ENCODE measurements at regions not wholly inside any gene's neighbourhood (a gene's known extent, or its start where the extent isn't known, plus 50 kb on each side); places are given as distances from the start of the nearest gene placed in this dataset.

DNA sequence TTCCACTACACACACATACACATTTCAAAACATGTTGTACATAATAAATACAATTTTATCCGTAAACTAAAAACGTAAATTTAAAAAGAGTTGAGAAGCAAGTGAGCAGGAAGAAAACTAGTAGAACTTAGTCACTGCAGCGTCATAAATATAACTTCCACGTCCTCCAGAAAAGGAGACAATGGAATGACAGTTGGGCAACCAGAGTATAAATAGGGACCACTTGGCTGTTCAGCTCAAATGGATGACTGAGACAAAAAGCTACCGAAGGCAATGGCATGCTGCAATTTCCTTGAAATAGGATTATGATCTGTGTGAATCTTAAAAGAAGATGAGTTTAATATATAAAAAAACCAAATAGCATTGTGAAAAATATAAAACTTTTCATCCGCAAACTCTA lies 438.5 kb upstream of the RGMB start (continued):
- TF ChIP-seq BACH2 (CRISPR knock-in tag; IDR thresholded peaks at IDR 0.05; ENCODE audit: borderline replicate concordance) (no peak), PPARA (CRISPR knock-in tag; IDR thresholded peaks at IDR 0.05; ENCODE audit: borderline replicate concordance) (no peak), TCF4 (CRISPR knock-in tag; IDR thresholded peaks at IDR 0.05; ENCODE audit: borderline replicate concordance) (no peak), ZFP30 (CRISPR knock-in tag; IDR thresholded peaks at IDR 0.05) (no peak), ZC3H10 (CRISPR knock-in tag; IDR thresholded peaks at IDR 0.05) (no peak)
- TF ChIP-seq, protein P1, sequence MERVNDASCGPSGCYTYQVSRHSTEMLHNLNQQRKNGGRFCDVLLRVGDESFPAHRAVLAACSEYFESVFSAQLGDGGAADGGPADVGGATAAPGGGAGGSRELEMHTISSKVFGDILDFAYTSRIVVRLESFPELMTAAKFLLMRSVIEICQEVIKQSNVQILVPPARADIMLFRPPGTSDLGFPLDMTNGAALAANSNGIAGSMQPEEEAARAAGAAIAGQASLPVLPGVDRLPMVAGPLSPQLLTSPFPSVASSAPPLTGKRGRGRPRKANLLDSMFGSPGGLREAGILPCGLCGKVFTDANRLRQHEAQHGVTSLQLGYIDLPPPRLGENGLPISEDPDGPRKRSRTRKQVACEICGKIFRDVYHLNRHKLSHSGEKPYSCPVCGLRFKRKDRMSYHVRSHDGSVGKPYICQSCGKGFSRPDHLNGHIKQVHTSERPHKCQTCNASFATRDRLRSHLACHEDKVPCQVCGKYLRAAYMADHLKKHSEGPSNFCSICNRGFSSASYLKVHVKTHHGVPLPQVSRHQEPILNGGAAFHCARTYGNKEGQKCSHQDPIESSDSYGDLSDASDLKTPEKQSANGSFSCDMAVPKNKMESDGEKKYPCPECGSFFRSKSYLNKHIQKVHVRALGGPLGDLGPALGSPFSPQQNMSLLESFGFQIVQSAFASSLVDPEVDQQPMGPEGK (CRISPR knock-in tag; IDR thresholded peaks at IDR 0.05; ENCODE audit: borderline replicate concordance), result no peak

DNA sequence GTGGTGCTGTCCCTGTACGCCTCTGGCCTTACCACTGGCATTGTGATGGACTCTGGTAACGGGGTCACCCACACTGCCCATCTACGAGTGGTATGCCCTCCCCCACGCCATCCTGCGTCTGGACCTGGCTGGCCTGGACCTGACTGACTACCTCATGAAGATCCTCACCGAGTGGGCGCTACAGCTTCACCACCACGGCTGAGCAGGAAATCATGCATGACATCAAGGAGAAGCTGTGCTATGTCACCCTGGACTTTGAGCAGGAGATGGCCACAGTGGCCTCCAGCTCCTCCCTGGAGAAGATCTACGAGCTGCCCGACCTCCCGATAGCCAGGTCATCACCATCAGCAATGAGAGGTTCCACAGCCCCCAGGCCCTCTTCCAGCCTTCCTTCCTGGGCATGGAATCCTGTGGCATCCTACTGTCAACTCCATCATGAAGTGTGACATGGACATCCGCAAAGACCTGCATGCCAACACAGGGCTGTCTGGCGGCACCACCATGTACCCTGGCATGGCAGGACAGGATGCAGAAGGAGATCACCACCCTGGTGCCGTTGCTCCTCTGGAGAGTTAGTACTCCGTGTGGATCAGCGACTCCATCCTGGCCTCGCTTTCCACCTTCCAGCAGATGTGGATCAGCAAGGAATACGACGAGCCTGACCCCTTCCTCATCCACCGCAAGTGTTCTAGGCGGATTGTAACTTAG lies 434.2 kb upstream of the RGMB start:
- TF ChIP-seq OSR1 (CRISPR knock-in tag; IDR thresholded peaks at IDR 0.05), result no peak
- TF ChIP-seq, protein P1 (CRISPR knock-in tag; IDR thresholded peaks at IDR 0.05; ENCODE audit: borderline replicate concordance), result no peak
- TF ChIP-seq ZC3H10 (CRISPR knock-in tag; IDR thresholded peaks at IDR 0.05), result no peak
- TF ChIP-seq RARB (CRISPR knock-in tag; IDR thresholded peaks at IDR 0.05), result no peak
- TF ChIP-seq, protein P2, sequence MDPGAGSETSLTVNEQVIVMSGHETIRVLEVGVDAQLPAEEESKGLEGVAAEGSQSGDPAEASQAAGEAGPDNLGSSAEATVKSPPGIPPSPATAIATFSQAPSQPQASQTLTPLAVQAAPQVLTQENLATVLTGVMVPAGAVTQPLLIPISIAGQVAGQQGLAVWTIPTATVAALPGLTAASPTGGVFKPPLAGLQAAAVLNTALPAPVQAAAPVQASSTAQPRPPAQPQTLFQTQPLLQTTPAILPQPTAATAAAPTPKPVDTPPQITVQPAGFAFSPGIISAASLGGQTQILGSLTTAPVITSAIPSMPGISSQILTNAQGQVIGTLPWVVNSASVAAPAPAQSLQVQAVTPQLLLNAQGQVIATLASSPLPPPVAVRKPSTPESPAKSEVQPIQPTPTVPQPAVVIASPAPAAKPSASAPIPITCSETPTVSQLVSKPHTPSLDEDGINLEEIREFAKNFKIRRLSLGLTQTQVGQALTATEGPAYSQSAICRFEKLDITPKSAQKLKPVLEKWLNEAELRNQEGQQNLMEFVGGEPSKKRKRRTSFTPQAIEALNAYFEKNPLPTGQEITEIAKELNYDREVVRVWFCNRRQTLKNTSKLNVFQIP (CRISPR knock-in tag; IDR thresholded peaks at IDR 0.05; ENCODE audit: borderline replicate concordance, low read depth), result no peak
- no peak for TF ChIP-seq TCF4 (CRISPR knock-in tag; IDR thresholded peaks at IDR 0.05; ENCODE audit: borderline replicate concordance)
- TF ChIP-seq SNAI2 (CRISPR knock-in tag; IDR thresholded peaks at IDR 0.05), result no peak
- no peak for TF ChIP-seq ESRRG (CRISPR knock-in tag; IDR thresholded peaks at IDR 0.05)
- no peak for TF ChIP-seq BACH2 (CRISPR knock-in tag; IDR thresholded peaks at IDR 0.05; ENCODE audit: borderline replicate concordance)
- TF ChIP-seq, protein P3, sequence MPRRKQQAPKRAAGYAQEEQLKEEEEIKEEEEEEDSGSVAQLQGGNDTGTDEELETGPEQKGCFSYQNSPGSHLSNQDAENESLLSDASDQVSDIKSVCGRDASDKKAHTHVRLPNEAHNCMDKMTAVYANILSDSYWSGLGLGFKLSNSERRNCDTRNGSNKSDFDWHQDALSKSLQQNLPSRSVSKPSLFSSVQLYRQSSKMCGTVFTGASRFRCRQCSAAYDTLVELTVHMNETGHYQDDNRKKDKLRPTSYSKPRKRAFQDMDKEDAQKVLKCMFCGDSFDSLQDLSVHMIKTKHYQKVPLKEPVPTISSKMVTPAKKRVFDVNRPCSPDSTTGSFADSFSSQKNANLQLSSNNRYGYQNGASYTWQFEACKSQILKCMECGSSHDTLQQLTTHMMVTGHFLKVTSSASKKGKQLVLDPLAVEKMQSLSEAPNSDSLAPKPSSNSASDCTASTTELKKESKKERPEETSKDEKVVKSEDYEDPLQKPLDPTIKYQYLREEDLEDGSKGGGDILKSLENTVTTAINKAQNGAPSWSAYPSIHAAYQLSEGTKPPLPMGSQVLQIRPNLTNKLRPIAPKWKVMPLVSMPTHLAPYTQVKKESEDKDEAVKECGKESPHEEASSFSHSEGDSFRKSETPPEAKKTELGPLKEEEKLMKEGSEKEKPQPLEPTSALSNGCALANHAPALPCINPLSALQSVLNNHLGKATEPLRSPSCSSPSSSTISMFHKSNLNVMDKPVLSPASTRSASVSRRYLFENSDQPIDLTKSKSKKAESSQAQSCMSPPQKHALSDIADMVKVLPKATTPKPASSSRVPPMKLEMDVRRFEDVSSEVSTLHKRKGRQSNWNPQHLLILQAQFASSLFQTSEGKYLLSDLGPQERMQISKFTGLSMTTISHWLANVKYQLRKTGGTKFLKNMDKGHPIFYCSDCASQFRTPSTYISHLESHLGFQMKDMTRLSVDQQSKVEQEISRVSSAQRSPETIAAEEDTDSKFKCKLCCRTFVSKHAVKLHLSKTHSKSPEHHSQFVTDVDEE (CRISPR knock-in tag; IDR thresholded peaks at IDR 0.05), result no peak
- TF ChIP-seq ARNTL (CRISPR knock-in tag; IDR thresholded peaks at IDR 0.05; ENCODE audit: borderline replicate concordance, low read depth), result no peak
- TF ChIP-seq TOX (CRISPR knock-in tag; IDR thresholded peaks at IDR 0.05; ENCODE audit: borderline replicate concordance), result no peak
- TF ChIP-seq ZNF8 (CRISPR knock-in tag; IDR thresholded peaks at IDR 0.05), result no peak
- TF ChIP-seq, protein P4, sequence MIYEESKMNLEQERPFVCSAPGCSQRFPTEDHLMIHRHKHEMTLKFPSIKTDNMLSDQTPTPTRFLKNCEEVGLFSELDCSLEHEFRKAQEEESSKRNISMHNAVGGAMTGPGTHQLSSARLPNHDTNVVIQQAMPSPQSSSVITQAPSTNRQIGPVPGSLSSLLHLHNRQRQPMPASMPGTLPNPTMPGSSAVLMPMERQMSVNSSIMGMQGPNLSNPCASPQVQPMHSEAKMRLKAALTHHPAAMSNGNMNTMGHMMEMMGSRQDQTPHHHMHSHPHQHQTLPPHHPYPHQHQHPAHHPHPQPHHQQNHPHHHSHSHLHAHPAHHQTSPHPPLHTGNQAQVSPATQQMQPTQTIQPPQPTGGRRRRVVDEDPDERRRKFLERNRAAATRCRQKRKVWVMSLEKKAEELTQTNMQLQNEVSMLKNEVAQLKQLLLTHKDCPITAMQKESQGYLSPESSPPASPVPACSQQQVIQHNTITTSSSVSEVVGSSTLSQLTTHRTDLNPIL (CRISPR knock-in tag; IDR thresholded peaks at IDR 0.05; ENCODE audit: low read depth), result no peak
- TF ChIP-seq, protein P5, sequence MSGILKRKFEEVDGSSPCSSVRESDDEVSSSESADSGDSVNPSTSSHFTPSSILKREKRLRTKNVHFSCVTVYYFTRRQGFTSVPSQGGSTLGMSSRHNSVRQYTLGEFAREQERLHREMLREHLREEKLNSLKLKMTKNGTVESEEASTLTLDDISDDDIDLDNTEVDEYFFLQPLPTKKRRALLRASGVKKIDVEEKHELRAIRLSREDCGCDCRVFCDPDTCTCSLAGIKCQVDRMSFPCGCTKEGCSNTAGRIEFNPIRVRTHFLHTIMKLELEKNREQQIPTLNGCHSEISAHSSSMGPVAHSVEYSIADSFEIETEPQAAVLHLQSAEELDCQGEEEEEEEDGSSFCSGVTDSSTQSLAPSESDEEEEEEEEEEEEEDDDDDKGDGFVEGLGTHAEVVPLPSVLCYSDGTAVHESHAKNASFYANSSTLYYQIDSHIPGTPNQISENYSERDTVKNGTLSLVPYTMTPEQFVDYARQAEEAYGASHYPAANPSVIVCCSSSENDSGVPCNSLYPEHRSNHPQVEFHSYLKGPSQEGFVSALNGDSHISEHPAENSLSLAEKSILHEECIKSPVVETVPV (CRISPR knock-in tag; IDR thresholded peaks at IDR 0.05), result no peak
- no peak for TF ChIP-seq ISL1 (CRISPR knock-in tag; IDR thresholded peaks at IDR 0.05)
- no peak for TF ChIP-seq GLIS3 (CRISPR knock-in tag; IDR thresholded peaks at IDR 0.05)
- TF ChIP-seq ZFP3 (CRISPR knock-in tag; IDR thresholded peaks at IDR 0.05), result no peak
- TF ChIP-seq ZFP30 (CRISPR knock-in tag; IDR thresholded peaks at IDR 0.05), result no peak
- no peak for TF ChIP-seq CSDC2 (CRISPR knock-in tag; IDR thresholded peaks at IDR 0.05)
- ATAC-seq, result no peak
